Kidney epithelial cell (primary cell): ENCODE measurements at regions not wholly inside any gene's neighbourhood (a gene's known extent, or its start where the extent isn't known, plus 50 kb on each side); places are given as distances from the start of the nearest gene placed in this dataset.

ENCODE experiments used
- DNase-seq: peaks from one replicate; pipeline ENCODE4 v3.0.0-alpha.2; 2010; ENCODE audit warnings: low read depth
- H3K27me3 ChIP-seq: 2 replicates; pipeline ENCODE4 v1.6.0; 2011; ENCODE audit warnings: low read length; ENCODE audit not compliant: control insufficient read depth, insufficient read depth
- H3K36me3 ChIP-seq: 2 replicates; pipeline ENCODE4 v1.5.1; 2011; ENCODE audit warnings: low read length; ENCODE audit not compliant: control insufficient read depth, insufficient read depth
- H3K4me3 ChIP-seq: 2 replicates; pipeline ENCODE4 v1.5.1; 2011; ENCODE audit warnings: low read depth, mild to moderate bottlenecking, control low read depth, low read length
- CTCF ChIP-seq: IDR thresholded peaks from 2 replicates; pipeline ENCODE4 v1.5.1; 2011; ENCODE audit warnings: mild to moderate bottlenecking, moderate library complexity, low read length, control low read depth, inconsistent platforms; ENCODE audit not compliant: insufficient read depth, poor library complexity, severe bottlenecking

DNA sequence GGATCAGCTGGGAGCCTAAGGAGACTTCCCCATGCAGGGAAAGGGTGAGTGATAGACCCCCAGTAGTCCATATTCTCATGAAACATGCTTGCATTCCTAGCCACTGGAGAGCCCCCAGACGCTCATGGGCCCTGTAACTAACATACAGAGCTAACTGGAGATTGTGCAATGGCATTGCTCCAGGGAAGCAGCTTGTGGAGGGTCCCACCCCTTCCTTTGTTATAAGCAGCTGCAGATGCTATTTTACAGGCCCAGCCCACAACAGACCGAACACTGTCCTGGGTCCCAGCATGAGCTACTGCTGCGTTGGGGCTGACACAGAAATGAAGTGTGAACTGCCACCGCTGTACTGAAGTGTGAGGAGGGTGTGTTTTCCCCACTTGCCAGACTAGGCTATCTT, 1465.7 kb upstream of the DIAPH2 start:
- DNase-seq, result no peak
- no peaks in the 10 kb centered on the region for H3K36me3 ChIP-seq
- H3K4me3 ChIP-seq, result no peak overlapping the region
- no peak for TF ChIP-seq CTCF
- H3K27me3 ChIP-seq, result no peaks in the 10 kb centered on the region

DNA sequence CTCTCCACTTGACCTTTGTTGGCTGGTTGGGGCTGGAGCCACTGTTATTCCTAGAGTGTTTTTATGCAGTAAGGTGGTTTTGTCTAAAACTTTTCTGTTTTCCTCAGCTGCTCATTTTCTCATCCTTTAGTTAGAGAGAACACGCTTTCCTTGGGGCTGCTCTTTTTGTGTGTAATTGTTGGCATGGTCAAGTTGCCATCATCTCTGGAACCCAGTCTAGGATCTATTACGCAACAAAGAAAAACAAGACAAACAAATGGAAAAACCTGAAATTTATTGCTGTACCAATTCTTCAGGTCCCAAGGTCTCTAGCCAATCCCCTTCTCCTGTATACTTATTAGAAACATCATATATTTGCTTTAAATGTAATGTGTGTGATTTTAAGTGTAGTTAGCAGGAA, 1436.3 kb upstream of the DIAPH2 start:
- Histone ChIP-seq H3K4me3 (no peak overlapping the region), H3K36me3 (no peaks in the 10 kb centered on the region)
- no peak for TF ChIP-seq CTCF

GRCh38 chrX:95290455-95290854, 1394.2 kb upstream of the DIAPH2 start:
- no peak for TF ChIP-seq CTCF
- Histone ChIP-seq H3K27me3 (no peaks in the 10 kb centered on the region), H3K4me3 (no peak overlapping the region), H3K36me3 (no peaks in the 10 kb centered on the region)
- DNase-seq, result no peak

More for the DNA sequence above, 1436.3 kb upstream of the DIAPH2 start:
- DNase-seq, result no peak
- H3K27me3 ChIP-seq, result no peaks in the 10 kb centered on the region

DNA sequence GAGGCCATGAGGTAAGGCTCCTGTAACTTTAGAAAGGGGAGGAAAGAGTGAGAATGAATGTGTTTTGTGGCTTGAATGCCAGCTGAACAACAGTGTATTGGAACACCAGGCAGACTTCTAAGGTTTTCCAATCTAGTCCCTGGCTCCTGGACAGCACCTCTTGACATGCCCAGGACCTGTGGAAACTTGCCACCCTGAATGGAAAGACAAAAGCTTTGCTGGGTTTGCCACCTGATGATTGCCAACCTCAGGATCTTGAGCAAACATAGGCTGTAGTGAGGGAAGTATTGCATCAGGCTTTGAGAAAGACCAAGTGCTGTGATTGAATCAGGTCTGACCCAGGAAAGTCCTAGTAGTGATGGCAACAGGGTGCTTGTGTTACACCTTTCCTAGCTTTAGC, 1393.1 kb upstream of the DIAPH2 start:
- no peak overlapping the region for H3K4me3 ChIP-seq
- DNase-seq, result no peak
- H3K27me3 ChIP-seq, result no peaks in the 10 kb centered on the region
- H3K36me3 ChIP-seq, result no peaks in the 10 kb centered on the region
- no peak for TF ChIP-seq CTCF

- no peaks in the 10 kb centered on the region for H3K27me3 ChIP-seq
- no peak for DNase-seq
- H3K36me3 ChIP-seq, result no peaks in the 10 kb centered on the region
- no peak overlapping the region for H3K4me3 ChIP-seq
- no peak for TF ChIP-seq CTCF
Observed at GRCh38 chrX:95318882-95319281, 1365.8 kb upstream of the DIAPH2 start.

- TF ChIP-seq CTCF, result no peak
- DNase-seq, result no peak
- Histone ChIP-seq H3K27me3 (no peaks in the 10 kb centered on the region), H3K4me3 (no peak overlapping the region), H3K36me3 (no peaks in the 10 kb centered on the region)
Observed at GRCh38 chrX:95325185-95325584, 1359.5 kb upstream of the DIAPH2 start.
